Fibroblast of mammary gland (primary cell): ENCODE measurements at regions not wholly inside any gene's neighbourhood (a gene's known extent, or its start where the extent isn't known, plus 50 kb on each side); places are given as distances from the start of the nearest gene placed in this dataset.

ENCODE experiments used
- DNase-seq: peaks from one replicate; pipeline ENCODE4 v3.0.0-alpha.2; 2010; ENCODE audit warnings: low read depth
- H3K4me3 ChIP-seq: 2 replicates; pipeline ENCODE4 v1.5.1; 2011; ENCODE audit warnings: low read depth, mild to moderate bottlenecking, low read length, moderate library complexity; ENCODE audit not compliant: control insufficient read depth
- CTCF ChIP-seq: conservative IDR thresholded peaks from 2 replicates; pipeline ENCODE4 v1.5.1; 2011; ENCODE audit warnings: low read depth, low read length, inconsistent platforms; ENCODE audit not compliant: control insufficient read depth, insufficient read depth

- H3K4me3 ChIP-seq: no peak overlapping the region
- no peak for DNase-seq
- no peak for TF ChIP-seq CTCF
Observed at GRCh38 chr9:109579191-109579948, 81.3 kb upstream of the PTPN3 start.

- H3K4me3 ChIP-seq: no peak overlapping the region
- no peak for TF ChIP-seq CTCF
- DNase-seq: no peak
Observed at GRCh38 chr9:109582386-109582785, 84.3 kb upstream of the PTPN3 start.

- H3K4me3 ChIP-seq: no peak overlapping the region
- no peak for TF ChIP-seq CTCF
- no peak for DNase-seq
Observed at GRCh38 chr9:109584205-109584604, 86.1 kb upstream of the PTPN3 start.

- H3K4me3 ChIP-seq: no peak overlapping the region
- DNase-seq: no peak
- TF ChIP-seq CTCF: no peak
Observed at GRCh38 chr9:109585796-109586195, 87.7 kb upstream of the PTPN3 start.

- DNase-seq: no peak
- TF ChIP-seq CTCF: no peak
- H3K4me3 ChIP-seq: no peak overlapping the region
Observed at GRCh38 chr9:109586993-109587392, 88.9 kb upstream of the PTPN3 start.

- H3K4me3 ChIP-seq: no peak overlapping the region
- no peak for DNase-seq
- TF ChIP-seq CTCF: no peak
Observed at GRCh38 chr9:109588415-109588814, 90.3 kb upstream of the PTPN3 start.
